COR-L47 (cell line): ENCODE measurements at regions not wholly inside any gene's neighbourhood (a gene's known extent, or its start where the extent isn't known, plus 50 kb on each side); places are given as distances from the start of the nearest gene placed in this dataset.

Experiments used
- DNase-seq: peaks from one replicate; lab custom pipeline; 2025; lab: John Stamatoyannopoulos, UW

DNA sequence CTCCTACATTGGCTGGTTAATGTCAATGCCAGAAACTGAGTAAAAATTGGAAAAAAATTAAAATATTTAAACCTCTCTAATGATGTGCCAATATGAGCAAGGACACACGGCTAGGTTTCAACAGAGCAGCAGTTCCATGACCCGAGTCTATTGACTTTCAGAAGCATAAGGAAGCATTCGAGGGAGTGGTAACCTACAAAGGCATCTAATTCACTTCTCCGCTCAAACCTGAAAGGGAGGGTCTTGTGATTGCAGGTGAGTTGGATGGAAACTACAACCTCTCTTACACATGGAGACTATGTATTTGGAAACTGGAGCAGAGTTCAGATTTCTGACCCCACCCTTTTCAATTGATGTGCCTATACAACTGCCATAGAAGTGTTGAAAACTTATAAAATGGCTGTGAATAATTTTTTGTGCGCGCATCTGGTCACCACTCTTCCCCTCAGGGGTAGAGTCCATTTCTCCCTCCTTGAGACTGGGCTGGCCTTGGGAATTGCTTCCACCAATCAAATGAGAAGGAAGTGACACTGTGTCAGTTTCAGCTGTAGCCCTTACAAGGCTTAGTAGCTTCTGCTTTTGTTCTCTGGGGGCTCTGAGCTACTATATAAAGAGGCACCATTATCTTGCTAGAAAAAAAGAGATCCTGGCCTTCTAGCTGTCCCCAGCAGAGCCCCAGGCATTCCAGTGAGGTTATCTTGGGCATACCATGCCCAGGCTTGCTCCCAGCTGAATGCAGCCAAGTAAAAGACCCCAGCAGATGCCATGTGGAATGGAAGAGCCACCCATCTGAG lies 278.0 kb downstream of the EPHA4 start:
- no peak for DNase-seq

DNA sequence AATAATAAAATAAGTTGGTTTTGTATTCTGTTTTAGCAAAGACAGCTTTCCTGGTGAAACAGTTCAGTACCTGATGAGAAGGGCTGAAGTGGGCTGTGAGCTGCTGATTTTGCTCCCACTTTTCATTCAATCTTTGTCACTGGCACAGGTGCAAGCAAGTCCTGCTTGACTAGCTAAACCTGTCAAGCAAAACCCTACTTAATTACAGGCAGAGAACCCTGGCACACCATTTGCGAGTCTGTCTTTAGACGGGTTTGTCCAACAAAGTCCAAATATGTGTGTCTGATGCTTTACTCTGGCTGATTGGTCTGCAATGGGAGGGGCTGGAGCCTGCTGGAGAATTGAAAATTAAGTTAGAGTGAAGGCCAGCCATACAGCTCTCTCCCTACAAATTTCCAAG lies 267.2 kb downstream of the EPHA4 start:
- no peak for DNase-seq

GRCh38 chr2:221308507-221309066 lies 263.5 kb downstream of the EPHA4 start:
- DNase-seq = no peak

- no peak for DNase-seq
Observed at GRCh38 chr2:221309892-221310583, 262.1 kb downstream of the EPHA4 start.

GRCh38 chr2:221310730-221311129 lies 261.4 kb downstream of the EPHA4 start:
- DNase-seq = no peak

- DNase-seq = no peak
Observed at GRCh38 chr2:221312634-221313033, 259.5 kb downstream of the EPHA4 start.

- no peak for DNase-seq
Observed at GRCh38 chr2:221314786-221315185, 257.3 kb downstream of the EPHA4 start.

GRCh38 chr2:221318376-221319130 lies 253.6 kb downstream of the EPHA4 start:
- no peak for DNase-seq

GRCh38 chr2:221322741-221323140 lies 249.4 kb downstream of the EPHA4 start:
- no peak for DNase-seq

GRCh38 chr2:221323513-221323912 lies 248.6 kb downstream of the EPHA4 start:
- DNase-seq = no peak

GRCh38 chr2:221330436-221330835 lies 241.7 kb downstream of the EPHA4 start:
- DNase-seq = no peak

- DNase-seq = no peak
Observed at GRCh38 chr2:221334481-221335218, 237.5 kb downstream of the EPHA4 start.

GRCh38 chr2:221335219-221335752 lies 236.8 kb downstream of the EPHA4 start:
- DNase-seq = no peak

GRCh38 chr2:221336967-221337366 lies 235.1 kb downstream of the EPHA4 start:
- DNase-seq = no peak

DNA sequence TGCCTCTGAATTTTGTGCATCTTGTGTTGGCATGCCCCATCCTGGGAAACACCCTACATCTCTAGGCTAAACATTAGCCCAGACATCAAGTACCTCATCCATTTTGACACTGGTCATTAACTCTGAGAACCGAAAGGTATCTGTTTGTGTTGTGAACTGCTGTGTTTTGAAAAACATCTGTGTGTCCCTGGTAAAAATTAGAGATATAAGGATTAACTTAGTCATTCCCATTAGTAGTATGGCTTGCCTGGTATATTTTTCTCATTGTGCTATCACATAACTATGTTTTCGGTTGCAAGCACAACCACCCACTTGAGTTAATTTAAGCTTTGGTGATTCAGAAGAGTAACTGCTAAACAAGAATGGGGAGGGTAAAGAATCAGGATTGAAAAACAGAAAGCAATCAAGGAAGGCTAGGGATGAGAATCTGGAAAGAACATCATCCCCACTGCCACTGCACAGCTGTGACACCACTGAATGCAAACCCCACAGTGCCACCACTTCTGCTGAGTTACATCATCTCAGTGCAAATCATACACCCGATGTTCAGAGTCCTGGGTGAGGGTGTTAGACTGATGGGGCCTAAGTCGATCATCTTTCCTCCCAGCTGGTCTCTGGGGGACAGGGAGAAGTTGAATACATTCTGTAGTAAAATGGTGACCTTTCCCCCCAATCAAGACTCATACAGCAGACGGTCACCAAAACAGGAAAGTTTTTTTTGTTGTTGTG lies 234.0 kb downstream of the EPHA4 start:
- no peak for DNase-seq

DNA sequence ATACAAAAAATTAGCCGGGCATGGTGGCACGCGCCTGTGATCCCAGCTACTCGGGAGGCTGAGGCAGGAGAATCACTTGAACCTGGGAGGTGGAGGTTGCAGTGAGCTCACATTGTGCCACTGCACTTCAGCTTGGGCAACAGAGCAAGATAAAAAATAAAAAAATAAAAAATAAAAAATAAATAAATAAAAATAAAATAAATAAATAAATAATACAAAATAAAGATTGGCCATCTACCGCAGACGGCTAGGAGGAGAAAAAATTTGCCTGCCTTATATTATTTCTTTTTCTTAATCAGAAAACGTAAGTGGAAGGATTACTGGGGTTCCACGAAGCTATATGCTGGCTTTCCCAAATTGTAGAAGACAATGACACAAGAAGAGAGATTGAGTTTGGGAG lies 229.7 kb downstream of the EPHA4 start:
- DNase-seq = no peak

DNA sequence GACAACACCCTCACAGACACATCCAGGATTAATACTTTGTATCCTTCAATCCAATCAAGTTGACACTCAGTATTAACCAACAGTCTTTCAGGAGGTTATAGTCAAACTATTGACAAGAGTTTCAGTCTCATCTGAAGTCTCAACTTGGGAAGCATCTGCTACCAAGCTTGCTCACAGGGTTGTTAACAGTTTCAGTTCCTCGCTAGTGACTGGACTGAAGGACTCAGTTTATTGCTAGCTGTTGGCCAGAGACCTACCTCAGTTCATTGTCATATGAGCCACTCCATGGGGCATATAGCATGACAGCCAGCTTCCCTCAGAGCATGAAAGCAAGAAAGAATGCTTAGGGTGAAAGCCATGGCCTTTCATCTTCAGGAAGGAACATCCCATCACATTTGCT lies 228.6 kb downstream of the EPHA4 start:
- DNase-seq = no peak

DNA sequence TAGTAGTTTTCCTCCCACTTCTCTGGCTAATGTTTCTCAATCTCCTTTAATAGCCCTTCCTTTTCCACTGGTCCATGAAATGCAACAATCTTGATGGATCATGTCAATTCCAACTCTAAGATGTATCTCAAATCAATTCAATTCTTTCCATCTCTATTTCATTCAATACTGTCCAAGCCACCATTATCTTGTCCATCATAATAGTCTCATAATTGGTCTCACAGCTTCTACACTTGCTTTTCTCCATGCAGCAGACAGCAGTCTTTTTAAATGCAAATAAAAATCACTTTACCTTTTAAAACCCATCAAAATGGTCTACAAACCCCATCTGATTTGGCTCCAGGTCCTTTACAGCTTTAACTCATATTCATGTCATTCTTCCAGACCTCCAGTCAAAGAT lies 226.6 kb downstream of the EPHA4 start:
- no peak for DNase-seq

GRCh38 chr2:221346411-221346810 lies 225.7 kb downstream of the EPHA4 start:
- no peak for DNase-seq

GRCh38 chr2:221347471-221347870 lies 224.6 kb downstream of the EPHA4 start:
- DNase-seq = no peak

GRCh38 chr2:221350616-221351015 lies 221.5 kb downstream of the EPHA4 start:
- DNase-seq = no peak
